ENCODE measurements at regions not wholly inside any gene's neighbourhood (a gene's known extent, or its start where the extent isn't known, plus 50 kb on each side); places are given as distances from the start of the nearest gene placed in this dataset.
A peak's percentile ranks its signal among the peaks of the same experiment; 100 is the strongest.

DNA sequence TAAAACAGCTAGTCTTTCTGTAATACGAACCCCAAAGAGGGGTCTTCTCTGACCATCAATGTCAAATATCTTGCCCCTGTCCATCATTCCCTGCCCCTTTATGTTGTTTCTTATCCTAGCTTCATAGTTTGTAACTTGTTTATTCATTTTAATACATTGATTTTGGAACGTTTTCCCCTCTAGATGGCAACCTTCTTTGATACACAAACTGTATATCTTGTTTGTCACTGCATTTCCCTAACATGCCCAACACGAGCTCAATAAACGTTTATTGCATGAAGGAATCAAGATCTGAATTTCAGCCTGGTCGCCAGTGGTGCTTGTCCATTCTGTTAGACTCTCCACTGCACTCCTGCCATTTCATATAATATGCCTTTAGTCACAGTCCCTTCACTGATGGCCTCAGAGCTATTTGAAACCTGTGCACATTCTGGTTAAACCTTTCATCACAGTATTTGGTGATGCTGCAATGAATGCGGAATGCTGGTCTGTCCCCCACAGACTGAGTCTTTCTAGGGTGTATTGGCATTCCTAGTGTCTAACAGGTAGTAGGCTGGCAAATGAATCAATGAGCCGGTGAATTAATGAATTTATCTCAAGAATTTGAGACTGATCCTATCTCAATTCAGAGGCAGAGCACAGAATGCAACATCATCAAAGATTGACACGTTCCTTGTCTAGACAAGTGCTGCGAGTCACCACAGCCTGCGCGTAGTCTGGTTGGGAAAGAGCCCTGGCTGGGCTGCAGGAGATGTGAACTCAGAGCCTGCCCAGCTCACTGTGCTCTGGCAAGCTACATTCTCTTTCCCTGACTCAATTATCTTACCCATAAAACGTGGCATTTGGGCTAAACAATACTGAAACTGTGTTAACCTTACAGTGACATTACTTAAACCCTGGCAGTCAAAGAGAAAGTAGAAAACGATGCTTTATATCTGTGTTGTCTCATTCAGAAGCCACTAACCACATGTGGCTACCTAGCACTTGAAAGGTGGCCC is 55.2 kb upstream of the FRMD4A start:
- no TSS peak for BruUV-seq (replicated peaks)
- no peaks in the 10 kb centered on the region for H3K9me3 ChIP-seq (ENCODE audit: control insufficient read depth, insufficient read depth, low read length)
- H3K56ac ChIP-seq (ENCODE audit: extremely low read depth, insufficient read depth, low read length): no peak overlapping the region
- no peaks in the 10 kb centered on the region for H3K79me1 ChIP-seq (ENCODE audit: low read depth in 1 of 2, low read length in 2 of 2)
- H3K27ac ChIP-seq (ENCODE audit: insufficient read depth, low read length): no peak overlapping the region
- ATAC-seq (ENCODE audit: low read depth) (peak; percentile 88), DNase-seq (peak; percentile 96)
- no peaks in the 10 kb centered on the region for H3K27me3 ChIP-seq (ENCODE audit: control insufficient read depth, insufficient read depth, low read length)
- H3K36me3 ChIP-seq (ENCODE audit: control insufficient read depth, insufficient read depth, low read length): no peaks in the 10 kb centered on the region
- H3K14ac ChIP-seq (replicated peaks; ENCODE audit: low read depth, low read length): peak overlapping the region; percentile 53; the same call in 1 of the 2 replicates
- peak overlapping the region; percentile 76; the same call in 1 of the 2 replicates for H4K91ac ChIP-seq (ENCODE audit: insufficient read depth, low read depth, low read length)
- 0 out of 2 replicates have a peak overlapping the region, but pooled peaks have one; percentile 11 for H3K23ac ChIP-seq (ENCODE audit: low read depth, low read length)
- WGBS, 2 experiments (ENCODE audit: extremely low coverage in 2 of 2, insufficient read length in 1 of 2): 63% methylated on average over 4 of the region's 13 CpGs; no CpG with 5 or more reads in 1 of the 2 experiments
- H3K9me1 ChIP-seq (ENCODE audit: insufficient read depth, low read length): peaks cover 11% of the 10 kb centered on the region; the same call in 1 of the 2 replicates
- H2AFZ ChIP-seq (replicated peaks; ENCODE audit: low read length, poor library complexity): peak overlapping the region; percentile 52
- dilution Hi-C loops (cut with HindIII; ENCODE audit: low sequenced_read_pairs, unreplicated experiment): no loop called here
- no peak overlapping the region for H3K9ac ChIP-seq (ENCODE audit: low read depth, low read length)
- peak overlapping the region; percentile 62 for H2BK120ac ChIP-seq (ENCODE audit: low read depth, low read length)
- peak overlapping the region; percentile 35; the same call in 1 of the 2 replicates for H4K5ac ChIP-seq (ENCODE audit: low read depth, low read length)
- H2BK15ac ChIP-seq (ENCODE audit: low read depth, low read length): peak overlapping the region; percentile 99; the same call in 2 of the 3 replicates
- CTCF ChIA-PET: interaction anchor here (0.6 to 1.6 kb wide), 6 partner anchors 13 to 200 kb away, joined by 3 to 5 read pairs (median 4); no protein-coding TSS in a partner anchor
- peaks cover 14% of the 10 kb centered on the region; the same call in 1 of the 2 replicates for H3K4me1 ChIP-seq (ENCODE audit: control insufficient read depth, insufficient read depth, low read length)
- peak overlapping the region; percentile 79 for H2BK20ac ChIP-seq (ENCODE audit: low read depth, low read length)
- H4K20me1 ChIP-seq (ENCODE audit: insufficient read depth, low read length): no peaks in the 10 kb centered on the region
- H3K4me3 ChIP-seq (ENCODE audit: insufficient read depth, low read depth, low read length): no peak overlapping the region
- H2AK5ac ChIP-seq (ENCODE audit: low read depth, low read length): peak overlapping the region; percentile 56
- peak overlapping the region; percentile 49; the same call in 1 of the 2 replicates for H3K4me2 ChIP-seq (ENCODE audit: low read depth, low read length)
- no peak overlapping the region for H2AK9ac ChIP-seq (replicated peaks; ENCODE audit: low read depth, low read length, poor library complexity)
- intact Hi-C loops (cut with micrococcal nuclease): no loop called here
- peak overlapping the region; percentile 73; the same call in 1 of the 2 replicates for H3K18ac ChIP-seq (ENCODE audit: low read depth, low read length)
- in situ Hi-C loops (cut with MboI; ENCODE audit: low sequenced_read_pairs): no loop called here
- peak overlapping the region; percentile 95 for H2BK5ac ChIP-seq (ENCODE audit: low read depth, low read length, poor library complexity, severe bottlenecking)
- peak overlapping the region in 1 of 2 experiments; percentile 83; a peak in 3 of 4 replicates for H4K8ac ChIP-seq (ENCODE audit: low read depth in 2 of 2, low read length in 2 of 2)
- peak overlapping the region; percentile 59 for H3K4ac ChIP-seq (ENCODE audit: low read depth, low read length)
- TF ChIP-seq POLR2A (IDR thresholded peaks at IDR 0.05; ENCODE audit: low read depth, low read length) (no peak), CEBPB (IDR thresholded peaks at IDR 0.05; ENCODE audit: low read depth, low read length) (peak; percentile 95), RFX5 (IDR thresholded peaks at IDR 0.05; ENCODE audit: low read depth, low read length) (no peak), BHLHE40 (IDR thresholded peaks at IDR 0.05; ENCODE audit: low read depth, low read length) (peak; percentile 58), MAFK (IDR thresholded peaks at IDR 0.05; ENCODE audit: low read depth, low read length) (peak; percentile 72), FOS (IDR thresholded peaks at IDR 0.05; ENCODE audit: low read depth, low read length) (peak; percentile 88), MAZ (IDR thresholded peaks at IDR 0.05; ENCODE audit: borderline replicate concordance, low read depth, low read length) (peak; percentile 41; the same call in 1 of the 2 replicates), NFE2L2 (IDR thresholded peaks at IDR 0.05; ENCODE audit: low read depth, low read length) (peak; percentile 67; the same call in 1 of the 2 replicates), MXI1 (IDR thresholded peaks at IDR 0.05; ENCODE audit: borderline replicate concordance, low read depth, low read length) (0 out of 2 replicates have a peak, but pooled peaks have one; percentile 47), USF2 (IDR thresholded peaks at IDR 0.05; ENCODE audit: low read depth, low read length) (no peak)
- TF ChIP-seq, protein P1, sequence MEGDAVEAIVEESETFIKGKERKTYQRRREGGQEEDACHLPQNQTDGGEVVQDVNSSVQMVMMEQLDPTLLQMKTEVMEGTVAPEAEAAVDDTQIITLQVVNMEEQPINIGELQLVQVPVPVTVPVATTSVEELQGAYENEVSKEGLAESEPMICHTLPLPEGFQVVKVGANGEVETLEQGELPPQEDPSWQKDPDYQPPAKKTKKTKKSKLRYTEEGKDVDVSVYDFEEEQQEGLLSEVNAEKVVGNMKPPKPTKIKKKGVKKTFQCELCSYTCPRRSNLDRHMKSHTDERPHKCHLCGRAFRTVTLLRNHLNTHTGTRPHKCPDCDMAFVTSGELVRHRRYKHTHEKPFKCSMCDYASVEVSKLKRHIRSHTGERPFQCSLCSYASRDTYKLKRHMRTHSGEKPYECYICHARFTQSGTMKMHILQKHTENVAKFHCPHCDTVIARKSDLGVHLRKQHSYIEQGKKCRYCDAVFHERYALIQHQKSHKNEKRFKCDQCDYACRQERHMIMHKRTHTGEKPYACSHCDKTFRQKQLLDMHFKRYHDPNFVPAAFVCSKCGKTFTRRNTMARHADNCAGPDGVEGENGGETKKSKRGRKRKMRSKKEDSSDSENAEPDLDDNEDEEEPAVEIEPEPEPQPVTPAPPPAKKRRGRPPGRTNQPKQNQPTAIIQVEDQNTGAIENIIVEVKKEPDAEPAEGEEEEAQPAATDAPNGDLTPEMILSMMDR (conservative IDR thresholded peaks at IDR 0.05; ENCODE audit: low read depth, low read length): no peak
- POLR2A ChIA-PET (ENCODE audit: unreplicated experiment): no interaction called here

Measured in IMR-90 (cell line).